HS-27A (cell line): ENCODE measurements at regions not wholly inside any gene's neighbourhood (a gene's known extent, or its start where the extent isn't known, plus 50 kb on each side); places are given as distances from the start of the nearest gene placed in this dataset.

Experiments
- DNase-seq: peaks from one replicate; pipeline ENCODE4 v3.0.0-alpha.2; 2012; ENCODE audit warnings: low read depth, missing footprints

- DNase-seq, result no peak
Measured at GRCh38 chr11:116180806-116181600, 591.8 kb downstream of the BUD13 start.

GRCh38 chr11:116179401-116179800 is 593.4 kb downstream of the BUD13 start:
- no peak for DNase-seq

GRCh38 chr11:116177521-116178210 is 595.1 kb downstream of the BUD13 start:
- DNase-seq, result no peak

GRCh38 chr11:116176484-116177005 is 596.2 kb downstream of the BUD13 start:
- DNase-seq, result no peak

- no peak for DNase-seq
Measured at GRCh38 chr11:116175707-116176106, 597.1 kb downstream of the BUD13 start.

GRCh38 chr11:116173941-116174911 is 598.6 kb downstream of the BUD13 start:
- DNase-seq, result no peak

GRCh38 chr11:116173506-116173905 is 599.3 kb downstream of the BUD13 start:
- no peak for DNase-seq

GRCh38 chr11:116172851-116173250 is 599.9 kb downstream of the BUD13 start:
- DNase-seq, result no peak

- no peak for DNase-seq
Measured at GRCh38 chr11:116172156-116172555, 600.6 kb downstream of the BUD13 start.

- no peak for DNase-seq
Measured at GRCh38 chr11:116171271-116172140, 601.3 kb downstream of the BUD13 start.

- DNase-seq, result no peak
Measured at GRCh38 chr11:116170526-116171120, 602.2 kb downstream of the BUD13 start.

GRCh38 chr11:116169776-116170175 is 603.0 kb downstream of the BUD13 start:
- DNase-seq, result no peak

- DNase-seq, result no peak
Measured at GRCh38 chr11:116168459-116168787, 604.4 kb downstream of the BUD13 start.

GRCh38 chr11:116167706-116168458 is 604.9 kb downstream of the BUD13 start:
- DNase-seq, result no peak

- no peak for DNase-seq
Measured at GRCh38 chr11:116166573-116167465, 606.0 kb downstream of the BUD13 start.

GRCh38 chr11:116164843-116165242 is 607.9 kb downstream of the BUD13 start:
- no peak for DNase-seq

GRCh38 chr11:116162886-116163230 is 609.9 kb downstream of the BUD13 start:
- DNase-seq, result no peak

- DNase-seq, result no peak
Measured at GRCh38 chr11:116162086-116162885, 610.5 kb downstream of the BUD13 start.
